NCI-H82 treated with DMSO at 0.1 percent for 48 hours (cell line): ENCODE measurements at regions not wholly inside any gene's neighbourhood (a gene's known extent, or its start where the extent isn't known, plus 50 kb on each side); places are given as distances from the start of the nearest gene placed in this dataset.

Experiments used
- DNase-seq: peaks from one replicate; lab custom pipeline; 2025; ENCODE audit not compliant: unreplicated experiment; lab: John Stamatoyannopoulos, UW

DNA sequence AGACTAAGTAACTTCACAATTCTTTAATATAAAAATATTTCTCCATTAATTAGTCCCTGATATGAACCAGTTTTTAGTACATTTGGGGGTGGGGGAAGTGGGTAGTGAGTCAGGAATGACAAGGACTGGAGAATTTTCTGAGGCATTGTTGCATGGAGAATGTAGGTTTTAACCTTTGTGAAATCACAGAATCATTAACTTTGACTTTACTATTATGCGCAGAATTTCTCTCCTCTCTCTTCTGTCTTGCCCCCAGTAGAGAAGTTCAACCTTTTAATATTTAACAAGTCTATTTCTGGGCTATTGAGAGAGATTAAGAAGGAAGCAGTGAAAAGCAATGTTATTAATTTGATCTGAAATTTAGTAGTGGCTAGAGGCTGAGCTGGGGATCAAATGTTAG, 597.0 kb downstream of the PCDH18 start:
- no peak for DNase-seq

DNA sequence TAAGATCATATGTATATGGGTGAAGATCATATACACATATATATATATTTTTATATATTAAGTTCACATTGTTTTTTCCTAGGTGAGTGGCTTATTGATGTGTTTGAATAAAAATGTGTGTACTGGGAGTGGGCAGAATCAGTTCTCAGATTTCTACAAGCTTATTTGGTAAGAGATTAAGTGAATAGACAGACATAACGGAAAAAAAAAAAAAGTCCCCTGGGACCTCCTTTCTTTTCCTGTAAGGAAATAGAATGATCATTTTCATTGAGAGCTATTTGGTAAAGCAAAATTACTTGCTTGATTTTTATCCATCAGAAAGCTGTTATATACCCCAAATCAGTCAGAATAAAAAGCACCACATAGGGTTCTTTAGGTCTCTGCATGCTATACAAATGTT, 597.7 kb downstream of the PCDH18 start:
- DNase-seq: no peak

DNA sequence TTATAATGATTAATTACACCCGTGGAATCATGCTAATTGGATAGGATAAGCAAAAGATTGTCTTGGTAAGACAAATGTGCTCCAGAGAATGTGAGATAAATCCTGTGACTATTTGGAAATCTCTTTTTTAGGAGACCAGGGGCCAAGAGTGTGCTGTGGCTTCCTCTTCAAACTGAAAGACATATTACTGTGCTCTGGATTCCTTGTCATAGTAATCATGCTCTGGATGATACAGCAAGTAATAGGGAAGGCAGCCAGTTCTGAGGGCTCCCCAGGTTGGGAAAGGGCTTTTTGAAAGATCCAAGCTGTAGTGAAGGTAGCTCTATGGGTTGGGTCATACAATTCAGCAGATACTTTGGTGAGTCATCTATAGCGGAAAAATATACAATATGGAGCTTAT, 600.5 kb downstream of the PCDH18 start:
- DNase-seq: peak; percentile 2

DNA sequence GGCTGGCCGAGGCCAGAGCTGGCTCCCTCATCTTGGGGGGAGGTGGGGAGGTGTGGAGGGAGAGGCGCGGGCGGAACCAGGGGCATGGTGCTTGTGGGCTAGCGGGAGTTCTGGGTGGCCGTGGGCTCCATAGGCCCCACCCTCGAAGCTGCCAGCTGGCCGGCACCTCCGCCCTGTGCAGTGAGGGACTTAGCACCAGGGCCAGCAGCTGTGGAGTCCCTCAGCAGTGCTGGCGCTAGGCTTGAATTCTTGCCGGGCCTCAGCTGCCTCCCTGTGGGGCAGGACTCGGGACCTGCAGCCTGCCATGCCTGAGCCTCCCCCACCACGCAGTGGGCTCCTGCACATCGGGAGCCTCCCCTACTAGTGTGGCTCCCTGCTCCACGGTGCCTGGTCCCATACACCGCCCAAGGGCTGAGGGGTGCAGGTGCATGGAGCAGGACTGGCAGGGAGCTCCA, 603.3 kb downstream of the PCDH18 start:
- no peak for DNase-seq

DNA sequence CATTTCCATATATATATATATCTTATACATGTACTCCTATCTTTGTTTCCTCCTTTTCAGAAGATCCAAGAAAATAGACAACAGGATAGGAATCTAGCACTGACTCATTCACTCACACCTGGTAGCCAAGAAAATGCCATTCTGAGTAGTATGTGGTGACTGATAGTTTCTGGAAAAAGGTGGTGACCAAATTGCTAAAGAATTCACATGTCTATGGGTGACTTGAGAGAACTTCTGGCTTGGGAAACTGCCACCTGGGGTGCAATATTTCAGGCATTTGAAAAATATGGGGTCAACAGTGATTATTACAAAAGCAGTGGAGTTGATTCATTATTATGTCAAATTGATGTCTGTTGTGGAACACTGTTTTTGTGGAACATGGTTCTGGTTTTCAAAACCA, 605.1 kb downstream of the PCDH18 start:
- DNase-seq: no peak

DNA sequence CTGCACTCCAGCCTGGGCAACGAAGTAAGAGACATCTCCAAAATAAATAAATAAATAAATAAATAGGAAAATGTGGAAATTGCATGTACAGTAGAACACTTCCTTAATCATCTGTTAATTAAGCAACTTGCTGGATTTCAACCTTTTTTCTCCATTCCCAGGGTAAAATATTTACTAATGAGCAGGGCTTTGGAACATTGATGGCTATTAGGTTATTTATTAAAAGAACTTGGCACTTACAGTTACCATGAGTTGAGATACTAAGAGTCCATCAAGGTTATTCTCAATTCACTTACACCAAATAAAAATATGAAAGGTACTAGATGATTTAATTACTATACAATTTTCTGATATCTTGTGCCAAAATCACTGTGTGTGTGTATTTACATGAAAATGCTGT, 607.1 kb downstream of the PCDH18 start:
- no peak for DNase-seq

DNA sequence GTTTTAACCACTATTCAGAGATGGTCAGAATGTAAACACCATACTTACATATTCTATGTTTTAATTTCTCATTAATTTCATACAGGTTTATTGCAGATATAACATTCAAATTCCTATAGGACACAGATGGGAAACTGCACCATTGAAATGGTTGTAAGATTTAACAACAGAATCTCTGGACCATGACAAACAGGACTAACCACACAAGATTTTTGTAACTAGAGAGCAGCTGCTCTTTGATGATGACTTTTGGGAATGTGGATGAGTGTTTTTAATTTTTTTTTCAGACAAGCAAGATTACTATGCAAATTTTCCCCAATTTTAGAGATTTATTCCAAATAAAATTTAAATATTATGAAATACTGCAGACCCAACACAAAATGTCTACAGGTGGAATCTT, 610.2 kb downstream of the PCDH18 start:
- no peak for DNase-seq

DNA sequence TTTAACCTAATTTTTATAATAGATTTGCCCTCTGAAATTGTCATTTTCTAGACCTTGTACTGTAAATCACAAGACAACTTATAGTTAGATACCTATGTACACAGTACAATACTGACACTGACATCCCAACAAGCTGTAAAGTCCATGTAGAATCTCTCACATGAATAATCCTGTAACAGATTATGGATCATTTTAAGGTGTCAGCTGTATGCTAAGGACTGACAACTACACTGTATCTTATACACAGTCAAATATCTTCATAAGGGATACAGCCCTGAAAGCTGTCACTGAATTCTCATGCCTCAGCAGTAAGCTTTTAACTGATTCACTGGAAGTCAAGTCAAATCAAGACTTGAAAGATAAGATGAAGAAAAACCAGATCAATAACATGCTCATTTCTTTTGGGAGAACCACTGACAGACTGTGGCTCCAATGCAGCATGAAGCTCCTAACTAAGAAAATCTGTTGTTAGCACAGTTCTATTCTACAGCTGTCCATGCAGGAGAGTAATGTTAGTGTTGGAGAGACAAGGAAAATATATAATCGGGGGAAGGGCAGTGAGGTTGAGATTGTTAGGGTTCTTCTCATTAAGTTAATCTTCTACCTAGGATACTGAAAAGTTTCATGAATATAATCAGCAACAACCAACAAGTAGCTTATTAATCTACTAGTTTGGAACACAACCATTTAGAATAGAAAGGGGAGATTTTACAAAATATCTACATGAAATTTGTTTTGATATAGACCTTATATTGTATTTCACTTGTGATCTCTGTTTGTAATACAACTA, 612.0 kb downstream of the PCDH18 start:
- DNase-seq: no peak

DNA sequence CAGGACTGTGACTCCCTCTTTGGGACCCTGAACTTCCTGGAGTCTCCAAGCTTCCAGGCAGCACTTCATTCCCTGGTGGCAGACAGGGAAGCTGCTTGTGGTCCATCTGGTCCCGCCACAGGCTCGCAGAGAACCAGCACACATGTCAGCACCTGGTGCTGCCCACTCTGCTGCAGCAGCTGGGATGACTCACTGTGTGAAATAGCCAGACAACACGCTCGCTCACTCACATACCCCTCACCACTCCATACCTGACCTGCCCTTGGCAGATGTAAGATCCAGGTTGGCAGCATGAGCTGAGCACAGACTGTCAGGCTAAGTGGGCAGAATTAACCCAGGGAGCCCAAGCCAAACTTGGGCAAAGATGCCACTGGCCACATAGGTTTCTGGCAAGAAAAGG, 613.5 kb downstream of the PCDH18 start:
- no peak for DNase-seq

DNA sequence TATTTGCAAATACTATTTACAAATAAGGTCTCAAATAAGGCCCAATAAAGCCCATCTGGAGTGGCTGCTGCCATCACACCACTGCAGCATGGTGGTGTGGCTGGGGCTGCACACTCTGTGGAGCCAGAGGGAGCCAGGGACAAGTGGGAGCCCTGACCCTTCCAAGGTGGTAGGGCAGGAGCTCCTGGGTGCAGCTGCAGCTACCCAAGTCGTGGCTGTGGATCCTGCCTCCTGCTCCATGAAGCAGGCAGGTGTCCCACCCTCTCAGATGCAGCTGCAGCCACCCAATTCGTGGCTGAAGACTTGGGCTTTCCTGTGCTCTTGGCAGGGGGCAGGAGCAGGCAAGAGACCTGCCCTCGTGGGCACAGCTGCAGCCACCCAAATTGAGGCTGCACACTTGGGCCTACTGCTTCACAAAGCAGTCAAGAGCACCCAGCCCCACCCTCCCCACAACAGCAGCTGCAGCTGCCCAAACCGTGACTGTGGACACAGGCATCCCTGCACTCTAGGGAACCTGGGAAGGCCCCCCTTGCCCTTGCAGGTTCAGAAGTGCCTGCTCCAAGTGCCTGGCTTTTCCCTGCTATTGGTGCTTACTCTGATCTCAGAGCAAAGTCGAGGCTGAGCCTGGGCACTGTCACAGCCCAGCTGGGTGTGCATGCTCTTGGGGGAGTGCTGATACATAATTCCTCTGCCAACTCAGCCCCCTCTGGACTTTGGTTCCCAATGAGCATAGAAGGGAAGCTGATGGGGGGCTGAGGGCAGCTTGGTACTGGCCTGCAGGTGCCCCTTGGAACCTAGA, 614.8 kb downstream of the PCDH18 start:
- DNase-seq: no peak

DNA sequence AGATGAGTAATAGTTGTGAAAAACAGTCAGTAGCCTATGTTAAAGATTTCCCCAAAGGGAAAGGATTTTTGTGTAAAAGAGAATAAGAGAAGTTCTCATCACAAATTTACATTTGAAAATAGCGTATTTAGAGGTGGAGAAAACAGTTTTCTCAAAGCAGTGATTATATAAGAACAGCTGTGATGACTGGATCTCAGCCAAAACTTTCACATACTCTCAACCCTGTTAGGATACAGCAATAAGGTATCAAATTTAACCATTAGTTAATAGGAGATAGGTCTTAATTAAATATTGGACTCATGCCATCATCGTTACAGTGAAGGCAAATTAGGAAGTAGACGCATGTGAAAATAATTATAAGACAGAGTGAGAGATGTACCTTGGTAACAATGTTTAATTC, 622.7 kb downstream of the PCDH18 start:
- DNase-seq: peak; percentile 10

DNA sequence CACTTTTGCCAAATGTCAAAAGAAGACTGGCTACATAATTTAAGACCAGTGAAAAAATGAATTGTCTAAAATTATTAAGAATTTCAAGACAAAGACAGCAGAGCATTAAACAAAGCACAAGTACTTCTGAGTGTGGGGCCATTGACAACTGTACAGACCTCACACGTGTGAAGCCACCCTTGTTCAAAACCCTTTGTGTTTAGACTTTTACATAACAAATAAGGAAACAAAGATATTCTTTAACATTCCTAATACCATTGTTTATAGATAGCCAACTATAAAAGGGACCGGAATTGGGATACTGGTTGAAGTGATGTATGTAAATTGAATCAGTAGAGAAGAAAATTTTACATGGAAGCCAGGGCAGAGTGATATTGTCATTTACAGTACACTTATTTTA, 624.2 kb downstream of the PCDH18 start:
- DNase-seq: no peak

DNA sequence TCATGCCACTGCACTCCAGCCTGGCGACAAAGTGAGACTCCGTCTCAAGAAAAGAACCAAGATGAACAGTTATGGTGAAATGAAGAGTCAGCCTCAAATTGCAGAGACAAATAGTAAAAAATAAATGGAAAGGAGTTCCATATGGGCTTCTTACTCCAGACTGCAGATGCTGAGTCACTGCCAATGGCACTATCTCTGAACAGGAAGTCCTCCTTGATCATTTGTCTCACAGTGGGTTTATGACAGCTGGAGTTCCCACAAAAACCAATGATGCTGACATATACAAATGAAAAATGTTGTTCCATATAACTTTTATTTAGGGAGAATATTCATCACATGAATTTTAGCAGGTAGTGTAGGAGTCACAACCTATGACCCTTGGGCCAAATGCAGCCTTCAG, 631.6 kb downstream of the PCDH18 start:
- DNase-seq: no peak

DNA sequence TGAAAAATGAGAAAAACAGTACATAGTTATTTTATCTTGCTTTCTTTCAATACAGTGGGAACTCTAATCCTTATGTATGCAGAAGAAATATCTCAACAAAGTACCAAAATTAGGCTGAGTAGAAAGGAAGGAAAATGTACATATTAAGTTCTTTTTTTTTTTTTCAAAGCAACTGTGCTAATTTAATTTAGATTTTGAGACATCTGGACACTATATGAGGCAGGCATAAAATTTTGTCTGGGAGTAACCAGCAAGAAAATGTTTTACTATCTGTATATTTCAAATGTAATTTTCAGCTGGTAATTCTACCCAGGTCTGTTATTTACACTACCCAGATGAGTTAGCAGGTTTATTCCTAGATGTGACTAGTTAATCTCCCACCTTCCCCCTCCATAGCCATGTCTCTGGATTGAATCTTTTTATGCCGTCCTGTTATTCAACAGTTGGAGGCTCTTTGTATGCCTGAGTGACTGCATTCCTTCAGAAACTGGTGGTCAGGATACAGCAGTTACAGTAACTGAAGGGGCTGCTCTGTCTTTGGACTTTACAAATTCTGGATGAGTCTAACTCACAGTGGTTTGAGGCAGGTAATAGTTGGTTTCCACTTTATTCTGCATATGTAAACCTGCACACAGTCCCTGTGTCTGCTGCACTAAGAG, 633.6 kb downstream of the PCDH18 start:
- DNase-seq: no peak

DNA sequence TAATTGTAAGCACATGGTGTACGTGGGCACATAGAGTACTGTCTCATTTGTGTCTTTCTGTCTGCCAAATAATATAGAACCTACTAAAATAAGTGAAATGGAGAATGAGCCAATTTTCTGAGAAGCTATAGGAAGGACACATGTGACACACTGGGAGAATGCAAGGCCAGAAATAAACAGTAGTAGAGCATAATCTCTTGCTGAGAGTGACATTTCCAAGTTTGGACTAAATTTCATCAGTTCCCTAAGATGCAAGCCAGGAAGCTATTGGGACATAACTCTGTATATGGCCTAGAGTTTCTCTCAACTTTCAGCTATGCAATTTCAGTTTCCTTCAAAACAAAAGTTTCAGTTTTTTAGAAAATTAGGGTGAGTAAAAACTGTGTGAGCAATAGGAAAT, 638.7 kb downstream of the PCDH18 start:
- DNase-seq: no peak

DNA sequence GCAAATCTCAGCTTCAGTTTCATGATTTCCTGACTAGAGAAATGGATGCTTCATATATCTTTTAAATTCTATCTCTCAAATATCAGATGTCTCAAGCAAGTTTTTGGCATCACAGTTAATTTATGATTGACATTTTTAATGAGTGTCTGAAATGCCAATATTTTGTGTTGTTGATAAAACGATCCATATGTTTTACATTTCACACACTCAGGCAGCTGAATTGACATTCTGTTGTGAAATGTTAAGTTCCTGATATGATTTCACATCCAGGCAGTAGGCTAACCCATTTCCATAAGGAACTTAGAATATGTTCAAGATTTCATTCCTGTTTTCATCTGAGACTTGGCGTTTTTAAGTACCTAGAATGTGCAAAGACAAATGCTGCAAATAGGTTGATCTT, 650.6 kb downstream of the PCDH18 start:
- no peak for DNase-seq

DNA sequence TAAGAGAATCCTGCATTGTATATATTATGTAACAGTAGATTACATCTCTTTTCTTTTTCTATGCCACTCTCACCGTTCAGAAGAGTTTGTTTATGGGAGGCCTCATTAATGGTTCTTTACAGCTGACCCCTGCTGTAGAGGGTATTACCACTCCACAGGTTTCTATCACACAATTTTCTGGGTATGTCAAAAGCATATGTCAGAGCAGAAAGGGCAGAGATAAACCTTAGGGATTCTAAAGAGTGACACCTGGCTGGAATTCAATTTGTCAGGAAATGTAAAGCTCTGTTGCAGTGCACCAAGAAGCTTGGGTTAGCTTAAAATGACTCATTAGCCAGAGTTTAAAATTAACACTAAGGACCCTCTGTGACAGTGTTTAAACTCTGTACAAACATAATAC, 658.7 kb downstream of the PCDH18 start:
- no peak for DNase-seq

DNA sequence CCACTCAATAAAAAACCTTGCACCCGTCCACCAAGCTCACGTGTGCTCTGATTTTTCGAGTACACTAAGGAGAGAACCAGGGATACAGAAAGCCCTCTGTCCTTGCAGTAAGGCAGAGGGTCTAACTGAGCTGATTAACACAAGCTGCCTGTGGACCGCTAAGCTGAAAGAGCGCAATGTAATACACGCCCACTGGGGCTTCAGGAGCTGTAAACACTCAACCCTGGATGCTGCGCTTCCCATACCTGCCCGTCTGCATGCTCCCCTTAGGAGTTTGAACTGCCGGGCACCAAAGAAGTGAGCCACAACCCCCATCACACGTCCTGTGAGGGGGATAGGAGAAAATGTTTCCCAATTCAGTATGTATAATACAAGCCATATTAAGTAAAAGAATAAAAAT, 664.8 kb downstream of the PCDH18 start:
- DNase-seq: no peak

DNA sequence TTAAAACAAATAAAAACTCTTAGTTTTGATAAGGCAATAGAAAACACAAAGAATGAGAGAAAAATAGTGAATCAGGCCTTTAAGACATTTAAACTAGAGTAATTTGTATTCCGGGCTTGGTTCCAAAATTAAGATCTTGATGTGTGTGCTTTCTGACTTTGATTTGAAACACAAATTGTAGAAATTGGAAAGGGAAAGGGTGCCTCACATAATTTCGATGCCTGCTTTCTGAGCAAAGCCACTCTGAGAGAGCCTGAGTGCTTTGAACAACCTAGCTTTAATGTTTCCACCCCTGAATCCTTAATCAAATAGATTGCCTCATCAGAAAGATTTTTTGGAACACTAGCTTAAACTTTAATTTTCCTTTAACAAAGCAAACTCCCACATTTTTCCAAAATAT, 666.8 kb downstream of the PCDH18 start:
- no peak for DNase-seq

DNA sequence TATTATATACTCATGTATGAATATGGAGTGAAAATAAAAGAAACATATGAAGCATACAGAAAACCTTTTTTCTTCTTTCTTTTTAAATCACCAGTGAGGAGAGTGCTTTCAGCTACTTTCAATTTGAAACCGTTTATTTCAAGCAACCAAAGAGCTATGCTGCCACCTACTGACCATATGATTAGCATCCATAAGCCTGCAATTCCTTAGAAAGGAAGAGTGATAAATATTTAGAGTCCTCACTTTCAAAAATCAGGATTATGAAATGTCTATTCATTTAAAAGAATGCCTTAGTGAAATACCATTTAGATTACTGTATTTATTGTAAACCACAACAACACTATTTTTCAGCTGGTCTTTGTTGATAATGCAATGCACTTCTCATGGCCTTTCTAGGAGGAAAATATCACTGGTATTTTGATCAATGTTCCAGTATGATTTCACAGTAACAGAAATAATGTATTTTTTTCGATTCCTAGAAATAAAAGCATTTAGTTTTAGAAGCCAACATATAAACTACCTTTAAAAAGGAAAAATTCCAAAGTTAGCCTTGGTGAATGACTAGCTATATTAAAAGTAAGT, 667.6 kb downstream of the PCDH18 start:
- DNase-seq: peak; percentile 54

DNA sequence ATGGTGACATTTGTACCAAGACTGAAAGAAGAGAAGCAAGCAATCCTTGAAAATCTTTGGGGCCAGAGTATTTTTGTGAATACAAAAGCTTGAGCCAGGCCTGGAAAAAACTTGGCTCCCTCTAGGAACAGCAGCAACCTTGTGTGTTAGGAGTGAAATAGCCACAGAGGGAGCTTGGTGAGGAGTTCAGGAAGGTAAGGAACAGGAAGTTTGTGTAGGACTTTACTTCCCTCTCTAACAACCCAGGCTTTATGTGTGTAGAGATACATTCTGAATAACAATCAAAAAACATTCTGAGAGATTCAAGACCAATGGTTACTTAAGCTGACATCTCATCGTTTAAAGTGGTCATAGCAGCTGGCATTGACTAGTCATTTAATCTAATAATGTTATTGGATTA, 668.5 kb downstream of the PCDH18 start:
- DNase-seq: peak; percentile 74

DNA sequence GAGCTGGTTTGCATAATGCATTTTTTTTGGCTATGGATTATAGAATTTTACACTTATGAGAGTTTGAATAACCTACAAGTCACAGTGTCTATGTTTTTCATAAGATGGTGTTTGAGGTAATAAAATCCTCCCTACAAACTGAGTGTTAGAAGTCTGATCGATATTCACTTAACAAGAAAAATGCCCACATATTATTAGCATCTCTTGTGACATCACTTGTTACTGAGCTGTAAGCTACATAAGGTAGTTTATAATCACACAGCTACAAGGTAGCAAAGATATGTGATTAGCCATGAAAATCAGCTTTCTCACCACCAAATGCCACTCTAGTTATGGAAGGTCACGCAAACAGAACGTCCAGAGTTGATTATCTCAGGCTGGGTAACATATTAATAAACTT, 669.6 kb downstream of the PCDH18 start:
- no peak for DNase-seq
